NT2/D1 (cell line): ENCODE measurements at regions not wholly inside any gene's neighbourhood (a gene's known extent, or its start where the extent isn't known, plus 50 kb on each side); places are given as distances from the start of the nearest gene placed in this dataset.

Source experiments
- SUZ12 ChIP-seq: IDR thresholded peaks from 2 replicates; pipeline ENCODE4 v1.6.1; 2011; ENCODE audit not compliant: insufficient read length, insufficient read depth; ENCODE audit errors: extremely low read depth
- ZNF274 ChIP-seq: IDR thresholded peaks from 2 replicates; pipeline ENCODE4 v1.6.1; 2011; ENCODE audit warnings: mild to moderate bottlenecking, low read depth, low read length

- TF ChIP-seq SUZ12 (no peak), ZNF274 (no peak)
These were observed 254.7 kb upstream of the RGMB start for GRCh38 chr5:98518754-98519153.
